Caco-2 (cell line): ENCODE measurements at regions not wholly inside any gene's neighbourhood (a gene's known extent, or its start where the extent isn't known, plus 50 kb on each side); places are given as distances from the start of the nearest gene placed in this dataset.

Experiments used
- BruUV-seq: library from RNA; stranded (reverse); fragments of 400-500 nt; replicated peaks from 2 replicates; lab custom pipeline; 2021; lab: Mats Ljungman, UMichigan
- CTCF ChIA-PET: fragments of 300-600 bp; sonication (Branson Sonifier 250); formaldehyde crosslinking; loops from one replicate; lab custom pipeline; 2022; ENCODE audit warnings: antibody characterized with exemption; lab: Charles Lee
- POLR2A ChIA-PET: fragments of 300-600 bp; sonication (Branson Sonifier 250); formaldehyde crosslinking; loops from one replicate; lab custom pipeline; 2022; ENCODE audit warnings: antibody characterized with exemption; lab: Charles Lee
- DNase-seq, 2 experiments: peaks; one replicate each; pipeline versions ENCODE4 v3.0.0 to v3.0.0-alpha.2; 2020 to 2022
- H3K27me3 ChIP-seq: replicated peaks from 2 replicates; pipeline ENCODE4 v1.6.0; 2011; ENCODE audit warnings: low read length; ENCODE audit not compliant: control insufficient read depth, insufficient read depth
- H3K36me3 ChIP-seq: 2 replicates; pipeline ENCODE4 v1.5.1; 2011; ENCODE audit warnings: low read length; ENCODE audit not compliant: control insufficient read depth, insufficient read depth
- H3K4me1 ChIP-seq: fragments of 250-450 bp; sonication (Bioruptor Pico); 2 replicates; pipeline ENCODE4 v1.5.1; 2020; ENCODE audit warnings: mild to moderate bottlenecking
- H3K4me3 ChIP-seq: 2 replicates; pipeline ENCODE4 v1.5.1; 2011; ENCODE audit warnings: low read depth, mild to moderate bottlenecking, control low read depth, low read length
- H3K9me3 ChIP-seq: fragments of 250-450 bp; sonication (Bioruptor Pico); 2 replicates; pipeline ENCODE4 v1.5.1; 2020; ENCODE audit warnings: mild to moderate bottlenecking, moderate library complexity
- H3K27ac Mint-ChIP-seq: one replicate; pipeline ENCODE4 v1.8.0; 2022; ENCODE audit warnings: mixed read lengths; ENCODE audit not compliant: unreplicated experiment
- H3K27me3 Mint-ChIP-seq: one replicate; pipeline ENCODE4 v1.8.0; 2022; ENCODE audit warnings: mixed read lengths; ENCODE audit not compliant: insufficient read depth, unreplicated experiment
- H3K36me3 Mint-ChIP-seq: one replicate; pipeline ENCODE4 v1.8.0; 2022; ENCODE audit warnings: mild to moderate bottlenecking, mixed read lengths; ENCODE audit not compliant: insufficient read depth, unreplicated experiment
- H3K4me1 Mint-ChIP-seq: one replicate; pipeline ENCODE4 v1.8.0; 2022; ENCODE audit warnings: low read depth, mixed read lengths; ENCODE audit not compliant: unreplicated experiment
- H3K4me3 Mint-ChIP-seq: one replicate; pipeline ENCODE4 v1.8.0; 2022; ENCODE audit warnings: mild to moderate bottlenecking, moderate library complexity, mixed read lengths; ENCODE audit not compliant: unreplicated experiment
- H3K9me3 Mint-ChIP-seq: one replicate; pipeline ENCODE4 v1.8.0; 2022; ENCODE audit warnings: mixed read lengths; ENCODE audit not compliant: unreplicated experiment
- CTCF ChIP-seq, 2 experiments: fragments of 200-600 bp in 1 of 2; IDR thresholded peaks; 1 replicate in 1 of 2; 2 replicates in 1 of 2; pipeline versions ENCODE4 v1.5.1 to v1.8.0; 2011 to 2022; ENCODE audit warnings: antibody characterized with exemption in 1 of 2, control low read depth in 1 of 2, inconsistent platforms in 1 of 2, low read depth in 1 of 2, low read length in 1 of 2, mild to moderate bottlenecking in 1 of 2, moderate library complexity in 1 of 2; ENCODE audit not compliant: insufficient read depth in 1 of 2, severe bottlenecking in 1 of 2, unreplicated experiment in 1 of 2
- intact Hi-C: fragments of 100-400 bp; cut with micrococcal nuclease; formaldehyde crosslinking; loops from one replicate; pipeline ENCODE4 v1.10.0; 2022; ENCODE audit not compliant: unreplicated experiment

GRCh38 chr22:48887394-48888332 lies 940.0 kb downstream of the BRD1 start:
- intact Hi-C loops = no loop called here
- Histone ChIP-seq H3K4me3 (no peak overlapping the region), H3K27me3 (no peaks in the 10 kb centered on the region), H3K9me3 (no peaks in the 10 kb centered on the region), H3K36me3 (no peaks in the 10 kb centered on the region), H3K4me1 (no peaks in the 10 kb centered on the region)
- H3K27ac Mint-ChIP-seq = no peak overlapping the region
- H3K36me3 Mint-ChIP-seq = no peaks in the 10 kb centered on the region
- ChIA-PET CTCF (no interaction called here), POLR2A (no interaction called here)
- H3K4me3 Mint-ChIP-seq = no peak overlapping the region
- DNase-seq = no peak
- no TSS peak for BruUV-seq
- H3K4me1 Mint-ChIP-seq = no peaks in the 10 kb centered on the region
- no peak for TF ChIP-seq CTCF (IDR thresholded peaks at IDR 0.05; ENCODE audit: insufficient read depth in 1 of 2, low read depth in 1 of 2, low read length in 1 of 2, severe bottlenecking in 1 of 2, unreplicated experiment in 1 of 2)
- H3K9me3 Mint-ChIP-seq = no peaks in the 10 kb centered on the region
- H3K27me3 Mint-ChIP-seq = peaks cover 7% of the 10 kb centered on the region

GRCh38 chr22:48886604-48887393 lies 940.9 kb downstream of the BRD1 start:
- H3K9me3 Mint-ChIP-seq = no peaks in the 10 kb centered on the region
- ChIA-PET POLR2A (no interaction called here), CTCF (interaction anchor here (0.6 kb wide), 1 partner anchor 63 kb away, joined by 3 read pairs; no protein-coding TSS in a partner anchor)
- no peaks in the 10 kb centered on the region for H3K36me3 Mint-ChIP-seq
- Histone ChIP-seq H3K36me3 (no peaks in the 10 kb centered on the region), H3K4me1 (no peaks in the 10 kb centered on the region), H3K4me3 (no peak overlapping the region), H3K9me3 (no peaks in the 10 kb centered on the region), H3K27me3 (no peaks in the 10 kb centered on the region)
- intact Hi-C loops = no loop called here
- no peak overlapping the region for H3K4me3 Mint-ChIP-seq
- no peak for TF ChIP-seq CTCF (IDR thresholded peaks at IDR 0.05; ENCODE audit: insufficient read depth in 1 of 2, low read depth in 1 of 2, low read length in 1 of 2, severe bottlenecking in 1 of 2, unreplicated experiment in 1 of 2)
- peaks cover 7% of the 10 kb centered on the region for H3K27me3 Mint-ChIP-seq
- DNase-seq = peak in 1 of 2 experiments; percentile 13
- no peak overlapping the region for H3K27ac Mint-ChIP-seq
- no TSS peak for BruUV-seq
- H3K4me1 Mint-ChIP-seq = no peaks in the 10 kb centered on the region

- H3K36me3 Mint-ChIP-seq = no peaks in the 10 kb centered on the region
- peaks cover 7% of the 10 kb centered on the region for H3K27me3 Mint-ChIP-seq
- intact Hi-C loops = no loop called here
- no TSS peak for BruUV-seq
- TF ChIP-seq CTCF (IDR thresholded peaks at IDR 0.05; ENCODE audit: insufficient read depth in 1 of 2, low read depth in 1 of 2, low read length in 1 of 2, severe bottlenecking in 1 of 2, unreplicated experiment in 1 of 2) = no peak
- ChIA-PET CTCF (no interaction called here), POLR2A (no interaction called here)
- H3K4me3 Mint-ChIP-seq = no peak overlapping the region
- no peak overlapping the region for H3K27ac Mint-ChIP-seq
- H3K4me3 ChIP-seq = no peak overlapping the region
- no peaks in the 10 kb centered on the region for H3K9me3 Mint-ChIP-seq
- H3K9me3 ChIP-seq = no peaks in the 10 kb centered on the region
- no peaks in the 10 kb centered on the region for H3K4me1 ChIP-seq
- DNase-seq = peak in 1 of 2 experiments; percentile 12
- no peaks in the 10 kb centered on the region for H3K27me3 ChIP-seq
- no peaks in the 10 kb centered on the region for H3K36me3 ChIP-seq
- no peaks in the 10 kb centered on the region for H3K4me1 Mint-ChIP-seq
These were observed 941.8 kb downstream of the BRD1 start for GRCh38 chr22:48885919-48886305.
